ENCODE measurements at regions not wholly inside any gene's neighbourhood (a gene's known extent, or its start where the extent isn't known, plus 50 kb on each side); places are given as distances from the start of the nearest gene placed in this dataset.

DNA sequence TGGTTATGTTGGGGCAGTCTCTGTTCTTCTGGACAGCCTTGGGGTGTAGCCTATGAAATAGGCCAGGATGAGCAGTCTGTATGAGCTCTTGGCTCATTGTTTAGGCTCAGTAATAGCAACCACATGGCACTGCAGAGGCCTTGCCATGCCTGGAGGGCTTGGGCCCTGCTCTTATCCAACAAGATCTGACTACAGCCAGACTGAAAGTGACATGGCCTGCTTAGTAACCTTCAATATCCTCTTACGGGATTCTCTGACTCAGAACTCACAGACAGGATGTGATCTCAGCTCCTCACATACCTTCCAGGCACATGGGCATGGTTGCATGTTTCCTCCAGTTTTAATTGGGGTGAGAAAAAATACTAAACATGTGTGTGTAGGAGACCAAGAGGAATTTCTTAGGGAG is 289.3 kb downstream of the PTEN start:
- Histone ChIP-seq H3K27ac (peak overlapping the region; percentile 90), H3K9me3 (replicated peaks) (no peaks in the 10 kb centered on the region), H3K4me3 (no peak overlapping the region), H3K36me3 (no peaks in the 10 kb centered on the region), H3K27me3 (replicated peaks) (no peaks in the 10 kb centered on the region), H3K4me1 (replicated peaks) (peaks cover 52% of the 10 kb centered on the region)
- DNase-seq (ENCODE audit: low read depth in 1 of 2, low spot score in 2 of 2), result peak; percentile 78

- Histone ChIP-seq H3K27ac (no peak overlapping the region), H3K4me1 (replicated peaks) (peaks cover 66% of the 10 kb centered on the region)
- DNase-seq (ENCODE audit: low read depth in 1 of 2, low spot score in 2 of 2), result no peak
These were observed 291.3 kb downstream of the PTEN start for GRCh38 chr10:88154596-88155250.

DNA sequence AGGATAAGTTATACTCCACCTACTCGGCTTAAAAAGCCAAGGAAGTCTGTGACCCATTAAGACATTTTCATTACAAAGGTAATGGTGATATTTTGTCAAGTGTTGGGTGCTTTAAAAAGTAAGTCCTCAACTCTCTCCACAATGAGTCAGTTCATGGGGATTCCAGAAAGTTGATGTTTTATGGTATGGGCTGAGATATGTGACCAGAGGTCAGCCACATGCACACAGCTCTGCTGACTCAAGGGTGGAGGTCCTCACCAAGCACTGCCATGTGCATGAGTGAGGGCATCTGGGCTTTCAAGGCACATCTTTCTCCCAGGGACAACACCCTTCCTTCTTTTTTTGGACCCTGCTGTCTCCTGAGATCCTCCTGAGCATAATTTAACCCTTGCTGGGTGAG is 292.9 kb downstream of the PTEN start:
- H3K4me3 ChIP-seq, result no peak overlapping the region
- H3K36me3 ChIP-seq, result no peaks in the 10 kb centered on the region
- DNase-seq (ENCODE audit: low read depth in 1 of 2, low spot score in 2 of 2), result peak in 1 of 2 experiments; percentile 16
- no peaks in the 10 kb centered on the region for H3K9me3 ChIP-seq (replicated peaks)
- H3K4me1 ChIP-seq (replicated peaks), result peaks cover 52% of the 10 kb centered on the region
- H3K27me3 ChIP-seq (replicated peaks), result no peaks in the 10 kb centered on the region
- H3K27ac ChIP-seq, result no peak overlapping the region

More at GRCh38 chr10:88154596-88155250, 291.3 kb downstream of the PTEN start:
- Histone ChIP-seq H3K36me3 (no peaks in the 10 kb centered on the region), H3K27me3 (replicated peaks) (no peaks in the 10 kb centered on the region), H3K9me3 (replicated peaks) (no peaks in the 10 kb centered on the region), H3K4me3 (no peak overlapping the region)

DNA sequence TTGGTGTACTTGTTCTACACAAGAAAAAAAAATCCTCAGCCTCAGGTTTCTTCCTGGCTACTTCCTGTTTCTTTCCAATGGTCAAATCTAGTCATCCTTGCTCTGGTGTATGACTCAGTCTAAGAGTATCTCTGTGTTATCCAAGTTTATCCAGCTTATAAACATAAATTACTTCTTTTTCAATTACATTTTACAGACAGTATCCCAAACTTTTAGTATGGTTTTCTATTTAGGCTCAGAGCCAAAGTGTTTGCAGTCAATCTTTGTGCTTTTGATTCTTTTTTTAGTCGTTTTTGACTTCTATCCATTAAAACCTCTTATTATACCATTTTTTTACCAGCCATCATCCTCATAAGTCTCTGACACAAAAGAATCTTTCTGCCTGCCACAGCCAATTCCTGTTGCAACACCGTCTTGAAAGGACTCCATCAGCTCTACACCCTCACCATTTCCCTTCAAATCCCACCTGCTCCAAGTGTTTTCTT is 294.6 kb downstream of the PTEN start:
- Histone ChIP-seq H3K4me1 (replicated peaks) (peaks cover 38% of the 10 kb centered on the region), H3K9me3 (replicated peaks) (no peaks in the 10 kb centered on the region), H3K4me3 (no peak overlapping the region), H3K27ac (peak overlapping the region; percentile 43), H3K27me3 (replicated peaks) (no peaks in the 10 kb centered on the region), H3K36me3 (no peaks in the 10 kb centered on the region)
- peak in 1 of 2 experiments; percentile 79 for DNase-seq (ENCODE audit: low read depth in 1 of 2, low spot score in 2 of 2)

GRCh38 chr10:88158526-88159122 is 295.2 kb downstream of the PTEN start:
- no peaks in the 10 kb centered on the region for H3K27me3 ChIP-seq (replicated peaks)
- H3K9me3 ChIP-seq (replicated peaks), result no peaks in the 10 kb centered on the region
- H3K4me1 ChIP-seq (replicated peaks), result peaks cover 33% of the 10 kb centered on the region
- H3K36me3 ChIP-seq, result no peaks in the 10 kb centered on the region
- H3K27ac ChIP-seq, result peak overlapping the region; percentile 43
- H3K4me3 ChIP-seq, result no peak overlapping the region
- DNase-seq (ENCODE audit: low read depth in 1 of 2, low spot score in 2 of 2), result no peak

DNA sequence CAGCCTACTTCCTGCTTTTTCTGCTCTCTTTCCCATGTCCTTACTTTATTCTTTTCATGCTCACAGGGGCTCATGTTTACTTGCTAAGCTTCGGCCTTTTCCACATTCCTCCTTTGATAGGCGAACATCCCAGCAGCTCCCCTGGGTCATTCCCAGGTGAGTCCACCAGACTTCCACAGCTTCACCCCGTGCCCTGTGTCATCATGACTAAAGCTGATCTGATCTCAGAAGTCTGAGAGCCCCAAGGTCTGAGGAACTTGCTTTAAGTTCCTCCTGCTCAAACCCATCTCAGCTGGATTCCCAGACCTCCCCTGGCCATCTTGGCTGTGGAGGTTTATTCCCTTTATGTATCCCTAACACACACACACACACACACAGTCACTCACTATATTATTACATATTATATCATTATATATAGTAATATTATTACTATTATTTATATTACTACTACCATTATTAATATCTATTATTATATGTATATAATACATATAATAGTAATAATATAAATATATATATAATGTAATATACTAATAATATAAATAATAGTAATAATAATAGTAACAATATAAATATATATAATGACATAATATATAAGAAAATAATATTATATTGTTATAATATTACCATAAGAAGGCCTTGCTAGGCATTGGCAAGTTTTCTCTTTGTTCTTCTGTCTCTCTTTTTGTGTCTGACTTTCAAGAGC is 295.9 kb downstream of the PTEN start:
- Histone ChIP-seq H3K9me3 (replicated peaks) (no peaks in the 10 kb centered on the region), H3K36me3 (no peaks in the 10 kb centered on the region), H3K4me3 (no peak overlapping the region), H3K27ac (peak overlapping the region; percentile 43), H3K4me1 (replicated peaks) (peaks cover 33% of the 10 kb centered on the region), H3K27me3 (replicated peaks) (no peaks in the 10 kb centered on the region)
- no peak for DNase-seq (ENCODE audit: low read depth in 1 of 2, low spot score in 2 of 2)

GRCh38 chr10:88161070-88161469 is 297.6 kb downstream of the PTEN start:
- Histone ChIP-seq H3K4me1 (replicated peaks) (peaks cover 43% of the 10 kb centered on the region), H3K36me3 (no peaks in the 10 kb centered on the region), H3K4me3 (no peak overlapping the region), H3K9me3 (replicated peaks) (no peaks in the 10 kb centered on the region), H3K27ac (no peak overlapping the region), H3K27me3 (replicated peaks) (no peaks in the 10 kb centered on the region)
- no peak for DNase-seq (ENCODE audit: low read depth in 1 of 2, low spot score in 2 of 2)

DNA sequence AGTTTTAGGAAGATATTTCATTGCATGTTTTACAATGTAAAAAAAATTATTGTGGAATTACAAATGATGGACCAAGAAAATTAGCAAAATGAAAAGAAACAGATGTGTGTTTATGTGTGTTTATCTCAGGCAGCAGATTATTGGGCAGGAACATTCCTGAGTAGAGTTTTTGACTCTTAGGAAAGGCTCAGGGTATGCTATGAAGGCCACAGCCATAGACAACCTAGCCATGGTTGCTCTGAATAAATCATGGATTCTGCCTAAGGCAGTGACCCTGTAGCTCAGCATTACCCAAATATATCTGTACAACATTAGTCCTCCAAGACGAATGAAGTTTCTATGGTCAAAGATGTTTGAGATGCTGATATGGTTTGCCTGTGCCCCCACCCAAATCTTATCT is 298.3 kb downstream of the PTEN start:
- Histone ChIP-seq H3K4me3 (no peak overlapping the region), H3K27ac (no peak overlapping the region), H3K36me3 (no peaks in the 10 kb centered on the region), H3K27me3 (replicated peaks) (no peaks in the 10 kb centered on the region), H3K4me1 (replicated peaks) (peaks cover 43% of the 10 kb centered on the region), H3K9me3 (replicated peaks) (no peaks in the 10 kb centered on the region)
- no peak for DNase-seq (ENCODE audit: low read depth in 1 of 2, low spot score in 2 of 2)

DNA sequence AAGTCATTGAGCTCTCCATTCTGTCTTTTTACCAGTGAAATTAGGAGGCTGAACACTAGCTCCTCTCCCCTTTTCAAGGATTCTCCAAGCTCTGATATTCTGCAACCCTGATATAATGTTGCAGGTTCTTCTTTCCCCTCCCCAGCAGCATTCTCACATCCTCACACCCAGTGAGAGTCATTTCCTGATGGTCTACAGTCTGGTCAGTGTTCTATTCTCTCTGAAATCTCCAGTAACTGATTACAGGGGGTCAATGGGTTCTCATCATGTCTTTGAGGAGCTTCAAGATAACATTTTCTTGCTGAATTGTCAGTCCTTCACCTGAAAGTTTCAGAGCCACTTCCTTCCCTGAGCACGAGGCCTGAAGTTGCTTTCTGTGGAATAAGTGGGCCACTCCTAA is 299.4 kb downstream of the PTEN start:
- Histone ChIP-seq H3K4me3 (no peak overlapping the region), H3K9me3 (replicated peaks) (no peaks in the 10 kb centered on the region), H3K4me1 (replicated peaks) (peaks cover 32% of the 10 kb centered on the region), H3K27ac (no peak overlapping the region), H3K36me3 (no peaks in the 10 kb centered on the region), H3K27me3 (replicated peaks) (no peaks in the 10 kb centered on the region)
- no peak for DNase-seq (ENCODE audit: low read depth in 1 of 2, low spot score in 2 of 2)

GRCh38 chr10:88163572-88163971 is 300.1 kb downstream of the PTEN start:
- no peak overlapping the region for H3K4me3 ChIP-seq
- H3K36me3 ChIP-seq, result no peaks in the 10 kb centered on the region
- H3K4me1 ChIP-seq (replicated peaks), result peaks cover 25% of the 10 kb centered on the region
- H3K27ac ChIP-seq, result no peak overlapping the region
- H3K27me3 ChIP-seq (replicated peaks), result no peaks in the 10 kb centered on the region
- DNase-seq (ENCODE audit: low read depth in 1 of 2, low spot score in 2 of 2), result no peak
- no peaks in the 10 kb centered on the region; the same call in 1 of the 2 replicates for H3K9me3 ChIP-seq (replicated peaks)

DNA sequence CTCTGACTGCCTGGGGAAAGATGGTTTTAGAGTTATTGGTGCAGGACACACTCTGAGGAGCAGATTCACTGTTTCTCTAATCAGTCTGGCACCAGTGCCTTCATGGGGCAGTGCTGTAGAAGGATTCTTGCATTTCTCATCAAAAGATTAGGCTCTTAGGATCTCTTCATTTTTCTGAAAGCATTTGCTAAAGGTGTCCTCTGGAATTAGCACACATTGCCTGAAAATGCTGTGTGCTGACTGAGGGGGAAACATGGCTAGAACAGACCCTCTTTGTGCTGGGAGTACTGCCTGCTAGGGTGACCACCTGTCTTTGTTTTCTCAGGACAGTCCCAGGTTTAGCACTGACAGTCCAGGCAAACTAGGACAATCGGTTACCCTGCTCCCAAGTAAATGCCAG is 301.0 kb downstream of the PTEN start:
- H3K27ac ChIP-seq, result no peak overlapping the region
- DNase-seq (ENCODE audit: low read depth in 1 of 2, low spot score in 2 of 2), result no peak
- no peaks in the 10 kb centered on the region; the same call in 1 of the 2 replicates for H3K9me3 ChIP-seq (replicated peaks)
- H3K4me3 ChIP-seq, result no peak overlapping the region
- no peaks in the 10 kb centered on the region for H3K36me3 ChIP-seq
- peaks cover 17% of the 10 kb centered on the region for H3K4me1 ChIP-seq (replicated peaks)
- H3K27me3 ChIP-seq (replicated peaks), result no peaks in the 10 kb centered on the region

DNA sequence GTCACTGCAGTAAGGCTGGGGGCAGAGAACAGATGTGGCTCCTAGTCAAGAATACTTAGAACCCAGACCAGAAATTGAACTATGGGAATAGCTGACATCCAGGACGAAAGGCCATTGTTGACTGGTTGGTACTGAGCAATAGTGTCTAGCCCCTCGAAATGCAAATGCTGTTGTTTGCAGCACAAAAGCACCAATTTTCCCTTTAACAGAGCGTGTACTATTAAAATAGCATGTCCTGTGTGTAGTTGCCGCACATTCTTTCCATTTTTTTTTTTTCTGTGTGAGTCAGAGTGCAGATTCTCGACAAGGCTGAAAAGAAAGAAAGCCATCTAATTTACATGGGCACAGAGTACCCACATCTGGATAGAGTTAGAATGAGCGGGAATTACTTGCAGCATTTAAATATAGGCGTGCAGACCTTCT is 302.4 kb downstream of the PTEN start:
- Histone ChIP-seq H3K9me3 (replicated peaks) (no peaks in the 10 kb centered on the region; the same call in 1 of the 2 replicates), H3K27ac (peak overlapping the region; percentile 31), H3K4me3 (no peak overlapping the region), H3K36me3 (no peaks in the 10 kb centered on the region), H3K27me3 (replicated peaks) (no peaks in the 10 kb centered on the region), H3K4me1 (replicated peaks) (peaks cover 17% of the 10 kb centered on the region)
- DNase-seq (ENCODE audit: low read depth in 1 of 2, low spot score in 2 of 2), result peak in 1 of 2 experiments; percentile 80

DNA sequence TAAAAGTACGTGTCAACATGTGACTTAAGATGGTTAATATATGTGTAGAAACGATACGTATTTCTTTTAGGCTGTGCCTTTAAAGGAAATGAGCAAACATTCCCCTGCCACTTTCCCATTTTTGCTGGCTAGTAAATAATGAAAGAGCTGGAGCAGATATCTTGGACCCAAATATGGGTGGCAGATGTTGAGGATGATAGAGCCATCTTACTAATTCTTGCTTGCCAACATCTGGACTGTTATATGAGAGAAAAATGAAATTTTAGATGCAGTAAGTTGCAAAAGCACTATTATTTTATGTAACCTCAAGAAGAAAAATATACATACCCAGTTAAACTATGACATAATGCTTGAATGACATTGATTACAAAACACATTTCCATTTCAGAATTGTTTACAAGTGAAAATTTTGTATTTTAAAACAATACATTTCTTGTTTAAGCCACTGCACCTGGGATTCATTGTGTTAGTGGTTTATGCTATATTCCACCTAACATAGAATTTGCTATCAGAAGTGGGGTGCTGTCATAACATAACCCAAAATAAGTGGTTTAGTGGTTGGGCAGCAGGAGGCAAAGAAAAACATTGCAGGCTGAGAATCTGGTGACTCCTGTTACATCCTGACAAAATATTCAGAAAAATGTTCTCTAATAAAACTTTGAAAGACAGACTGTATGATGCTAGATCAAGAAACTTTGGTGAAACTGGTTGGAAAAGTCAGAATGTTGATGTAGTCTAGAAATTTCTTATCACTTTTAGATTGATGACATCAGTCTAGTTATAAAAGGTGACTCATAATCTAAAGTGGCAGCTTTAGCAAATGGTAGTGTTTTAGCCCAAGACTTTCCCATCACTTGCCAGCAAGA is 305.0 kb downstream of the PTEN start:
- no peak overlapping the region for H3K27ac ChIP-seq
- DNase-seq (ENCODE audit: low read depth in 1 of 2, low spot score in 2 of 2), result no peak
- H3K27me3 ChIP-seq (replicated peaks), result no peaks in the 10 kb centered on the region
- H3K4me1 ChIP-seq (replicated peaks), result peaks cover 17% of the 10 kb centered on the region
- no peak overlapping the region for H3K4me3 ChIP-seq
- H3K9me3 ChIP-seq (replicated peaks), result no peaks in the 10 kb centered on the region; the same call in 1 of the 2 replicates
- no peaks in the 10 kb centered on the region for H3K36me3 ChIP-seq
